HepG2 (cell line): ENCODE measurements at regions not wholly inside any gene's neighbourhood (a gene's known extent, or its start where the extent isn't known, plus 50 kb on each side); places are given as distances from the start of the nearest gene placed in this dataset.

ENCODE experiments used
- ATAC-seq: fragments of 200-7000 bp; cut with Tn5 transposase; 3 replicates; pipeline ENCODE4 v1.9.1; 2020; ENCODE audit warnings: mild to moderate bottlenecking, moderate library complexity
- BruUV-seq: library from RNA; stranded (reverse); fragments of 400-500 nt; replicated peaks from 2 replicates; lab custom pipeline; 2021; lab: Mats Ljungman, UMichigan
- CTCF ChIA-PET: fragments of 300-600 bp; formaldehyde crosslinking; extraction: SDS; loops from one replicate; lab custom pipeline; 2021; ENCODE audit warnings: low total read pairs, inconsistent platforms, low intra/inter-chr PET ratio; lab: Yijun Ruan, JAX
- POLR2A ChIA-PET: fragments of 350-600 bp; sonication (Branson Sonifier 250); formaldehyde crosslinking; loops from one replicate; lab custom pipeline; 2020; ENCODE audit warnings: antibody characterized with exemption, inconsistent platforms; lab: Yijun Ruan, JAX
- DNase-seq: peaks from one replicate; pipeline ENCODE4 v3.0.0-alpha.2; 2015; ENCODE audit warnings: low spot score
- FAIRE-seq: peaks from 3 replicates; lab custom pipeline; 2011; peaks lifted over from hg19 to GRCh38; lab: Jason Lieb, UNC
- H2AFZ ChIP-seq: one replicate; pipeline ENCODE4 v1.6.1; 2011; ENCODE audit warnings: low read length, inconsistent platforms
- H3K27ac ChIP-seq: fragments of 300-600 bp; 3 replicates; pipeline ENCODE4 v1.8.0; 2011; ENCODE audit warnings: mixed run types, mild to moderate bottlenecking, mixed read lengths, low read length, inconsistent platforms; ENCODE audit not compliant: insufficient read depth; ENCODE audit errors: extremely low read length
- H3K27me3 ChIP-seq, 2 experiments: fragments of 200-600 bp in 1 of 2; 2 replicates in 1 of 2; 3 replicates in 1 of 2; pipeline versions ENCODE4 v1.6.0 to v1.8.0; 2011; ENCODE audit warnings: low read length in 2 of 2, mild to moderate bottlenecking in 2 of 2, moderate library complexity in 2 of 2, inconsistent platforms in 1 of 2; ENCODE audit not compliant: insufficient read depth in 2 of 2, control insufficient read depth in 1 of 2
- H3K36me3 ChIP-seq, 2 experiments: fragments of 200-600 bp in 1 of 2; replicated peaks in 1 of 2; 2 replicates in 1 of 2; 3 replicates in 1 of 2; pipeline versions ENCODE4 v1.5.1 to v1.8.0; 2011; ENCODE audit warnings: low read length in 2 of 2, inconsistent platforms in 1 of 2; ENCODE audit not compliant: insufficient read depth in 2 of 2, control insufficient read depth in 1 of 2
- H3K4me1 ChIP-seq: 2 replicates; pipeline ENCODE4 v1.5.1; 2012; ENCODE audit warnings: low read length, inconsistent platforms; ENCODE audit not compliant: insufficient read depth
- H3K4me2 ChIP-seq: 2 replicates; pipeline ENCODE4 v1.6.0; 2011; ENCODE audit warnings: low read depth, low read length, inconsistent platforms
- H3K4me3 ChIP-seq, 3 experiments: fragments of 200-600 bp in 1 of 3; sonication (generic), shearing (Covaris generic) in 1 of 3; replicated peaks in 1 of 3; 2 replicates each; pipeline ENCODE4 v1.5.1; 2011 to 2016; ENCODE audit warnings: low read length in 3 of 3, inconsistent platforms in 2 of 3, low read depth in 2 of 3, mild to moderate bottlenecking in 2 of 3, control low read depth in 1 of 3, mixed read lengths in 1 of 3; ENCODE audit not compliant: insufficient read depth in 1 of 3
- H3K79me2 ChIP-seq: one replicate; pipeline ENCODE4 v1.6.1; 2011; ENCODE audit warnings: low read length, inconsistent platforms; ENCODE audit not compliant: insufficient read depth
- H3K9ac ChIP-seq: 2 replicates; pipeline ENCODE4 v1.6.0; 2011; ENCODE audit warnings: mild to moderate bottlenecking, low read depth, low read length, inconsistent platforms; ENCODE audit not compliant: insufficient read depth
- H3K9me3 ChIP-seq: 2 replicates; pipeline ENCODE4 v1.5.1; 2012; ENCODE audit warnings: mild to moderate bottlenecking, low read length
- H4K20me1 ChIP-seq: 2 replicates; pipeline ENCODE4 v1.6.0; 2011; ENCODE audit warnings: inconsistent platforms, mild to moderate bottlenecking, low read length, moderate library complexity; ENCODE audit not compliant: insufficient read depth
- BRD4 ChIP-seq: sonication (generic); formaldehyde crosslinking; IDR thresholded peaks from 2 replicates; pipeline ENCODE4 v1.4.0; 2020; ENCODE audit warnings: missing genetic modification reagents
- CEBPG ChIP-seq: IDR thresholded peaks from 2 replicates; pipeline ENCODE4 v1.6.1; 2016
- FOXK2 ChIP-seq: fragments of 450-650 bp; IDR thresholded peaks from 2 replicates; pipeline ENCODE4 v1.6.1; 2016
- FOXM1 ChIP-seq: sonication (generic); formaldehyde crosslinking; IDR thresholded peaks from 2 replicates; pipeline ENCODE4 v1.5.0; 2020; ENCODE audit warnings: missing genetic modification reagents
- HCFC1 ChIP-seq: fragments of 150-350 bp; IDR thresholded peaks from 2 replicates; pipeline ENCODE4 v1.6.1; 2014; ENCODE audit warnings: low read depth, low read length
- MAFF ChIP-seq: IDR thresholded peaks from 2 replicates; pipeline ENCODE4 v1.6.1; 2011; ENCODE audit warnings: low read depth, low read length, improper control_type of control experiment
- MAFK ChIP-seq, 2 experiments: IDR thresholded peaks in 1 of 2; conservative IDR thresholded peaks in 1 of 2; 2 replicates each; pipeline ENCODE4 v1.6.1; 2011; ENCODE audit warnings: improper control_type of control experiment in 2 of 2, low read length in 2 of 2
- MEIS2 ChIP-seq: sonication (generic); formaldehyde crosslinking; IDR thresholded peaks from 2 replicates; pipeline ENCODE4 v1.9.0; 2021; ENCODE audit warnings: mild to moderate bottlenecking, missing genetic modification reagents
- MIER2 ChIP-seq: IDR thresholded peaks from 2 replicates; pipeline ENCODE4 v1.6.1; 2016; ENCODE audit warnings: missing biosample characterization, missing genetic modification reagents
- PRPF4 ChIP-seq: fragments of 200-400 bp; formaldehyde crosslinking; IDR thresholded peaks from 2 replicates; pipeline ENCODE4 v1.6.1; 2016; ENCODE audit warnings: low read length, low read depth; ENCODE audit not compliant: poor library complexity, severe bottlenecking
- RNF2 ChIP-seq: fragments of 450-650 bp; conservative IDR thresholded peaks from 2 replicates; pipeline ENCODE4 v1.6.1; 2016; ENCODE audit warnings: low read depth
- TCF7L2 ChIP-seq: IDR thresholded peaks from 2 replicates; pipeline ENCODE4 v1.6.1; 2011; ENCODE audit warnings: mild to moderate bottlenecking, low read depth, low read length, moderate library complexity
- WIZ ChIP-seq: sonication (generic); formaldehyde crosslinking; IDR thresholded peaks from 2 replicates; pipeline ENCODE4 v1.5.1; 2020; ENCODE audit warnings: mild to moderate bottlenecking, missing genetic modification reagents
- ZNF703 ChIP-seq: sonication (generic); formaldehyde crosslinking; IDR thresholded peaks from 2 replicates; pipeline ENCODE4 v1.5.1; 2020; ENCODE audit warnings: missing genetic modification reagents, mild to moderate bottlenecking, moderate library complexity, borderline replicate concordance
- WGBS: methylation state at CpG from one replicate; pipeline ENCODE4 v1.1.6; 2017; ENCODE audit warnings: low lambda C conversion rate; 5-methylcytosine and 5-hydroxymethylcytosine counted together
- in situ Hi-C: cut with HindIII; loops from 2 replicates; pipeline ENCODE4 v1.10.0; 2017; ENCODE audit warnings: low pct_unique_long_range_greater_than_20kb; ENCODE audit not compliant: extremely low pct_ligation_motif_present
- intact Hi-C: fragments of 100-400 bp; cut with micrococcal nuclease; formaldehyde crosslinking; loops from one replicate; pipeline ENCODE4 v1.10.0; 2022; ENCODE audit not compliant: unreplicated experiment
- TF ChIP-seq, protein P1 (sequence below): fragments of 450-650 bp; IDR thresholded peaks from 2 replicates; pipeline ENCODE4 v1.6.1; 2016
- TF ChIP-seq, protein P2 (sequence below), 2 experiments: IDR thresholded peaks; 2 replicates each; pipeline ENCODE4 v1.6.1; 2011 to 2012; ENCODE audit warnings: low read length in 2 of 2, borderline replicate concordance in 1 of 2, low read depth in 1 of 2, mild to moderate bottlenecking in 1 of 2, moderate library complexity in 1 of 2
- TF ChIP-seq, protein P3 (sequence below): sonication (generic); formaldehyde crosslinking; IDR thresholded peaks from 2 replicates; pipeline ENCODE4 v1.4.0; 2020; ENCODE audit warnings: mild to moderate bottlenecking, missing genetic modification reagents

DNA sequence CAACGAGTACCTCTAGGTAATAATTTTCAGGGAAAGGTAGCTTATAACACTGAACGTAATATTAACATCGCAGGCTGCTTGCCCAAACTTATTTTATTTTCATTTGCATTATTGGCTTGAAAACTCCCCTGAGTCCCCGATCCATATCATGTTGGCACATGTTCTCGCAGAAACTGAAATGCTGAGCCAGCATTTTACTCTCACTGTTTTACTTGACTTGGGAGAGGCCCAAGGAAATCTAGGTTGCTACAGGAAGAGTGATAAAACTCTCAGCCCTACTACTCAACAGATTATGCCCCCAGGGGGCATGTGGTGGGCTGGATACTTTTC is 183.5 kb upstream of the HABP2 start:
- BruUV-seq, result no TSS peak
- Histone ChIP-seq H3K27me3 (peaks cover 0 to 15% of the 10 kb centered on the region in 2 experiments; a peak in 1 of 5 replicates), H3K27ac (no peak overlapping the region), H3K4me3 (no peak overlapping the region), H3K4me2 (no peak overlapping the region), H3K9me3 (no peaks in the 10 kb centered on the region), H2AFZ (no peak overlapping the region), H3K36me3 (no peaks in the 10 kb centered on the region), H3K79me2 (no peaks in the 10 kb centered on the region), H3K9ac (no peak overlapping the region), H4K20me1 (no peaks in the 10 kb centered on the region), H3K4me1 (no peaks in the 10 kb centered on the region)
- in situ Hi-C loops, result no loop called here
- no peak for FAIRE-seq
- ATAC-seq, result no peak
- WGBS, result 40% methylated on average over 5 of the region's 5 CpGs
- DNase-seq, result no peak
- ChIA-PET POLR2A (no interaction called here), CTCF (no interaction called here)
- intact Hi-C loops, result no loop called here
- TF ChIP-seq MIER2 (no peak), TCF7L2 (no peak), MAFF (peak; percentile 97), MAFK (conservative IDR thresholded peaks at IDR 0.05 in 1 of 2, IDR thresholded peaks at IDR 0.05 in 1 of 2; ENCODE audit: low read length in 2 of 2) (peak; percentile 96 to 99)
- TF ChIP-seq, protein P1, sequence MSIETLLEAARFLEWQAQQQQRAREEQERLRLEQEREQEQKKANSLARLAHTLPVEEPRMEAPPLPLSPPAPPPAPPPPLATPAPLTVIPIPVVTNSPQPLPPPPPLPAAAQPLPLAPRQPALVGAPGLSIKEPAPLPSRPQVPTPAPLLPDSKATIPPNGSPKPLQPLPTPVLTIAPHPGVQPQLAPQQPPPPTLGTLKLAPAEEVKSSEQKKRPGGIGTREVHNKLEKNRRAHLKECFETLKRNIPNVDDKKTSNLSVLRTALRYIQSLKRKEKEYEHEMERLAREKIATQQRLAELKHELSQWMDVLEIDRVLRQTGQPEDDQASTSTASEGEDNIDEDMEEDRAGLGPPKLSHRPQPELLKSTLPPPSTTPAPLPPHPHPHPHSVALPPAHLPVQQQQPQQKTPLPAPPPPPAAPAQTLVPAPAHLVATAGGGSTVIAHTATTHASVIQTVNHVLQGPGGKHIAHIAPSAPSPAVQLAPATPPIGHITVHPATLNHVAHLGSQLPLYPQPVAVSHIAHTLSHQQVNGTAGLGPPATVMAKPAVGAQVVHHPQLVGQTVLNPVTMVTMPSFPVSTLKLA, result no peak

DNA sequence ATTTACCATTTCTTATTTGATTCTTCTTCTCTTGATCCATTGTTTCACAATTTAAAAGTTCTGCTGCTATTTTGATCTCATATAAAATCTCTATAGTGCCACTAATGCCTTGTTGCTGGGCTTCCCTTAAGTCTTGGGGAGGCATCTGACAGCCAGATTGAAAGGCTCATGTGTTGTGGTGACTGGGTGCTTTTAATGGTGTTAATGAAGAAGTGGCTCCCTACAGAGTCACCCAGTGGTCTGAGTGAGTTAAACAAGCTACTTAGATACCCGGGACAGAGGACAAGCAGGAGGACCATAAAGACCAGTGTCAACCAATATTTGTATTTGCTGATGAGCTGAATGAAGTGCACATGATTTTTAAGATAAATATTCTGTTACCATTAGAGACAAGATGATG is 176.4 kb upstream of the HABP2 start:
- no peak for DNase-seq
- intact Hi-C loops, result no loop called here
- POLR2A ChIA-PET, result no interaction called here
- in situ Hi-C loops, result no loop called here
- Histone ChIP-seq H3K4me2 (no peak overlapping the region), H2AFZ (no peak overlapping the region), H3K4me3 (no peak overlapping the region), H3K27me3 (no peaks in the 10 kb centered on the region; a peak in 1 of 5 replicates), H3K79me2 (no peaks in the 10 kb centered on the region), H3K9ac (no peak overlapping the region), H3K27ac (no peak overlapping the region), H3K9me3 (no peaks in the 10 kb centered on the region), H4K20me1 (peaks cover 3% of the 10 kb centered on the region; the same call in 1 of the 2 replicates), H3K36me3 (no peaks in the 10 kb centered on the region), H3K4me1 (no peaks in the 10 kb centered on the region)
- WGBS, result 0% methylated on average over 1 of the region's 1 CpG
- no peak for ATAC-seq
- CTCF ChIA-PET, result no interaction called here
- no TSS peak for BruUV-seq
- FAIRE-seq, result no peak
- TF ChIP-seq WIZ (no peak), ZNF703 (CRISPR knock-in tag) (no peak), FOXM1 (CRISPR knock-in tag) (no peak), BRD4 (CRISPR knock-in tag) (no peak), MEIS2 (CRISPR knock-in tag) (no peak), HCFC1 (no peak), RNF2 (no peak), CEBPG (no peak), PRPF4 (no peak), FOXK2 (no peak)
- TF ChIP-seq, protein P2, sequence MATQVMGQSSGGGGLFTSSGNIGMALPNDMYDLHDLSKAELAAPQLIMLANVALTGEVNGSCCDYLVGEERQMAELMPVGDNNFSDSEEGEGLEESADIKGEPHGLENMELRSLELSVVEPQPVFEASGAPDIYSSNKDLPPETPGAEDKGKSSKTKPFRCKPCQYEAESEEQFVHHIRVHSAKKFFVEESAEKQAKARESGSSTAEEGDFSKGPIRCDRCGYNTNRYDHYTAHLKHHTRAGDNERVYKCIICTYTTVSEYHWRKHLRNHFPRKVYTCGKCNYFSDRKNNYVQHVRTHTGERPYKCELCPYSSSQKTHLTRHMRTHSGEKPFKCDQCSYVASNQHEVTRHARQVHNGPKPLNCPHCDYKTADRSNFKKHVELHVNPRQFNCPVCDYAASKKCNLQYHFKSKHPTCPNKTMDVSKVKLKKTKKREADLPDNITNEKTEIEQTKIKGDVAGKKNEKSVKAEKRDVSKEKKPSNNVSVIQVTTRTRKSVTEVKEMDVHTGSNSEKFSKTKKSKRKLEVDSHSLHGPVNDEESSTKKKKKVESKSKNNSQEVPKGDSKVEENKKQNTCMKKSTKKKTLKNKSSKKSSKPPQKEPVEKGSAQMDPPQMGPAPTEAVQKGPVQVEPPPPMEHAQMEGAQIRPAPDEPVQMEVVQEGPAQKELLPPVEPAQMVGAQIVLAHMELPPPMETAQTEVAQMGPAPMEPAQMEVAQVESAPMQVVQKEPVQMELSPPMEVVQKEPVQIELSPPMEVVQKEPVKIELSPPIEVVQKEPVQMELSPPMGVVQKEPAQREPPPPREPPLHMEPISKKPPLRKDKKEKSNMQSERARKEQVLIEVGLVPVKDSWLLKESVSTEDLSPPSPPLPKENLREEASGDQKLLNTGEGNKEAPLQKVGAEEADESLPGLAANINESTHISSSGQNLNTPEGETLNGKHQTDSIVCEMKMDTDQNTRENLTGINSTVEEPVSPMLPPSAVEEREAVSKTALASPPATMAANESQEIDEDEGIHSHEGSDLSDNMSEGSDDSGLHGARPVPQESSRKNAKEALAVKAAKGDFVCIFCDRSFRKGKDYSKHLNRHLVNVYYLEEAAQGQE (IDR thresholded peaks at IDR 0.05; ENCODE audit: borderline replicate concordance in 1 of 2, low read depth in 1 of 2, low read length in 2 of 2), result no peak
- TF ChIP-seq, protein P3, sequence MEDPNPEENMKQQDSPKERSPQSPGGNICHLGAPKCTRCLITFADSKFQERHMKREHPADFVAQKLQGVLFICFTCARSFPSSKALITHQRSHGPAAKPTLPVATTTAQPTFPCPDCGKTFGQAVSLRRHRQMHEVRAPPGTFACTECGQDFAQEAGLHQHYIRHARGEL, result no peak
